Activated T-helper 2 cell treated with anti-CD3 and anti-CD28 coated beads, Interferon-gamma antibody, Interleukin-2, Interleukin-4, amounts not matched to agents 10 μg/mL and 5 μg/mL and 100 μg/mL, durations not matched to agents 14 hours and 24 hours and 36 hours (primary cell): ENCODE measurements at regions not wholly inside any gene's neighbourhood (a gene's known extent, or its start where the extent isn't known, plus 50 kb on each side); places are given as distances from the start of the nearest gene placed in this dataset.
"Not testable (repeated sequence)": the region's sequence is repeated elsewhere in the genome, so short reads cannot be mapped to it uniquely, and the experiment has no call there.

Experiments
- DNase-seq: peaks from one replicate; pipeline ENCODE4 v3.0.0; 2021; ENCODE audit warnings: low spot score
- H3K27ac Mint-ChIP-seq: one replicate; pipeline ENCODE4 v1.8.0; 2021; ENCODE audit warnings: mixed read lengths
- H3K27me3 Mint-ChIP-seq: one replicate; pipeline ENCODE4 v1.8.0; 2021; ENCODE audit warnings: low read depth, mixed read lengths
- H3K36me3 Mint-ChIP-seq: one replicate; pipeline ENCODE4 v1.8.0; 2021; ENCODE audit warnings: low read depth, mixed read lengths
- H3K4me1 Mint-ChIP-seq: one replicate; pipeline ENCODE4 v1.8.0; 2021; ENCODE audit warnings: low read depth, mixed read lengths
- H3K4me3 Mint-ChIP-seq: one replicate; pipeline ENCODE4 v1.8.0; 2021; ENCODE audit warnings: low read depth, mild to moderate bottlenecking, moderate library complexity, mixed read lengths
- H3K9me3 Mint-ChIP-seq: one replicate; pipeline ENCODE4 v1.8.0; 2021; ENCODE audit warnings: mixed read lengths
- intact Hi-C: fragments of 100-400 bp; cut with micrococcal nuclease; formaldehyde crosslinking; loops from one replicate; pipeline ENCODE4 v1.15.1; 2023

DNA sequence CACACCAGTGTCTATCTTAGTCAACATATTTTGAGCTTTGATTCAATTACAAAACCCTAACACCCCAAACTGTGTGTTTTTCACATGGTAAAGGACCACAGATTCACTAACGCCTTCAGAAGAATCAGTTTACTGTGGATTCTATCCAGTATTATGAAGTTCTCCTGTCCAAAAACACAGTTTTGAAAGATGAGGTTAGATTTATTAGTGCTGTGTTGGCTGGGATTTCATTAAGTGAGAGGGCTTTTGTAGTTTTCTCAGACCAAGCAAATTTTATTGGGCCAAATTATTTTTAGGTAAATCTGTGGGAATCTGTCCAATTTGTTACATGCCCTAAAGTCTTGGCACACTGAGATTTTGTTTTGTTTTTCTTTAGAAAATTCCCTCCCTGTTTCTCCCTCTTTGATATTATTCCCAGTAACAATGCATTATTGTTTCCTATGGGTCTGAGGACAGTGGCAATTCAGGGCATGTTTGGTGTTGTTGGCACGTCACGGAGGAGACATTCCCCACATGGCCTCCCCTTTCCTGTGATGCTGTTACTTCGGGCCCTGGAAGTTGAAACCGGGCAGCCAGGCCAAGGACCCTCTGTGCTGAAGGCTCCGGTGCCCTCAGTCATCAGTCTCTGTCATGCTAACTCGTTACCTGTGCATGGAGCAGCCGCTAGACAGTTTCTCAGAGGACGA lies 87.5 kb upstream of the ALKAL2 start:
- Mint-ChIP-seq H3K9me3 (peaks cover 22% of the 10 kb centered on the region), H3K4me1 (no peaks in the 10 kb centered on the region)
- DNase-seq = no peak

DNA sequence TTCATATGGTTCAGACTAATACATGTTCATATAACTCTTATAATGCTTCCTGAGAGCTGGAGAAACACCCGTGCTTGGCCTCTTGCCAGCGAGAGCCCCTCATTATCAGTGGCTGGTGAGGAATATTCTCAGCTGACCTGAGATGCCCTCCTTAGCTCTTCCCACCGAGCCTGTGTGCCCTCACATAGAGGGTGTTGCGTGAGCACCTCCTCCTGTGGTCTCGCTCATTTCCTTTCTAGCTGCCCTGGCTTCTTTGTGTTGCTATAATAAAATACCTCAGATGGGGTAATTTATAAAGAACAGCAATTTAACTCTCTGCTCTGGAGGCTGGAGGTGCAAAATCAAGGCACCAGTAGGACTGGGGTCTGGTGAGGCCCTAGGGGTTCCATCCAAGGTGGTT lies 80.5 kb upstream of the ALKAL2 start:
- no peak for DNase-seq
- Mint-ChIP-seq H3K4me1 (no peaks in the 10 kb centered on the region), H3K9me3 (peaks cover 8% of the 10 kb centered on the region), H3K36me3 (no peaks in the 10 kb centered on the region), H3K4me3 (no peak overlapping the region), H3K27ac (no peak overlapping the region), H3K27me3 (peaks cover 6% of the 10 kb centered on the region)
- intact Hi-C loops = no loop called here

More for the DNA sequence above, 87.5 kb upstream of the ALKAL2 start:
- intact Hi-C loops = no loop called here
- no peaks in the 10 kb centered on the region for H3K36me3 Mint-ChIP-seq
- H3K4me3 Mint-ChIP-seq = no peak overlapping the region
- H3K27ac Mint-ChIP-seq = no peak overlapping the region
- peaks cover 14% of the 10 kb centered on the region for H3K27me3 Mint-ChIP-seq

DNA sequence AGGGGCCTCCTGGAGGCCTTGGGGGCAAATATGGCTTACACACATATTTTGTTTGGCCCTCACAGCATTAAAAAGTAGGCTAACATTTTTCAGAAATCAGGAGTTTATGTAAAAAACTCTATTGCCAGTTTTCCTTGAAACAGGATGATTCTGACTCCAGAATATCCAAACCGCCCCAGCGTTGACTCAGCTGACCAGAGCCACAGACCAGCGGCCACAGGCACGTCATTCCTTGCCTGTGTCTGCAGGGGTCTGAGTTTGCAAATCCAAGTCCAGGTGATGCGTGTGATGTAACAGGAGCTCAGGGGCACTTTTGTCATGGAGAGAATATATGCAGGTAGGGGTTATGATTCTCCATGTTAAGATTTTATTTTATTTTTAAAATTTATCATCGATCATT lies 79.4 kb upstream of the ALKAL2 start:
- peaks cover 2% of the 10 kb centered on the region for H3K27me3 Mint-ChIP-seq
- H3K4me1 Mint-ChIP-seq = no peaks in the 10 kb centered on the region
- no peak overlapping the region for H3K4me3 Mint-ChIP-seq
- H3K9me3 Mint-ChIP-seq = peaks cover 8% of the 10 kb centered on the region
- H3K27ac Mint-ChIP-seq = no peak overlapping the region
- no peaks in the 10 kb centered on the region for H3K36me3 Mint-ChIP-seq
- intact Hi-C loops = no loop called here
- DNase-seq = no peak

DNA sequence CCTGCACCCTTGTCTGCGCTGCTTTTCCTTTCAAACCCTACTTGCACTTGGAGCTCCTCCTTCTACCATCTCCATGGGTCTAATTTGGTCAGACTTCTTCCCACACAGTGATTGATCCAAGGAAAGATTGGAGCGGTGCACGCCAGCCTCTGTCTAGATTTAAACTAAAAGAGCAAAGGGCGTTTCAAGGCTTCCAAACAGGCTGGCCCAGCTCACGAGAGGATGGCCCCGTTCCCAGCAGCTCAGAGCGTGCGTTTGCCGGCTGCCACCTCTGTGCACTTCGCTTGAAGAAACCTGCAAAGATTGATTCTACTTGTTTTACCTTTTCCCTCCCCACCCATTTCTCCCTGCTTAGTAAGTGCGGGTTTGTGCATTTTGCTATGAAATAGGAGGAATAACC lies 78.8 kb upstream of the ALKAL2 start:
- Mint-ChIP-seq H3K4me1 (no peaks in the 10 kb centered on the region), H3K9me3 (peaks cover 8% of the 10 kb centered on the region), H3K4me3 (no peak overlapping the region), H3K27me3 (peaks cover 2% of the 10 kb centered on the region), H3K36me3 (no peaks in the 10 kb centered on the region), H3K27ac (no peak overlapping the region)
- no peak for DNase-seq
- intact Hi-C loops = no loop called here

DNA sequence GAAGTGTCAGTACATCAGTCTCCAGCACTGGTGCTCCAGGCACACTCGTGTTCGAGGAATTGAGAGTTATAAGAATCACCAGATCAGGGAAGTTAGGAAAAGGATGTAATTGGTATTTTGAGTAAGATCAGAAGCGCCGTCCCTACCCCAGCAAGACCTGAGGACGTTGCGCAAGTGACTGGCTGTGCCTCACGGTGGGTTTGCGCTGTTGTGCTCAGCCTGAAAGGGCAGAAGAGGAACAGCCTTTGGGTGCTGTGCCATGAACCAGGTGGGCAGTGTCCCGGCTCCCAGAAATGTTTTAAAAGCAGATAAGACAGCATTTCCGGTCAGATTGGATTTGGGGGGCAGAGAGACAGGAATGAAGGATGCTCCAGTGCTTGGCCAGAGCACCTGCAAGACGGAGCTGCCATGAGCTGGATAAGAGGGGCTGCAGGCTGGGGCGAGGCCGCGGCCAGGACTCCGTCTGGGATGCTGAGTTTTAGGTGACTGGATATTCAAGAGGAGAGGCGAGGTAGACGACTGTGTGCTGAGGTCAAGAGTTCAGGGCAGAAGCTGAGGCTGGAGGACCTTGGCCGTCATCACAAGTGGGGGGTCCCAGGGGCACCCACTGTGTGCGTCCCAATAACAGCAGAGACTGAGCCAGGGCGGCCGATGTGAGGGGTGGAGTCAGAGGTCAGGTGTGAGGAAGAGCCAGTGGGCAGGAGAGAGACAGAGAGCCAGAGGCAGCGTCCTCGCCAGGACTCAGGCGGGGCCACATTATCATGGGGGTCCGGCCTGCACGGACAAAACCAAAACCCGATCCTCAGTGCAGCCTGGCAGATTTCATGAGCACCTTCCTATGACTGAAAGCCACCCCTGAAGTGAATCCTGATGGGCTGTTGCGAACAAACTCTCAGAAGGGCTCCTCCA lies 77.7 kb upstream of the ALKAL2 start:
- Mint-ChIP-seq H3K27me3 (peaks cover under 1% of the 10 kb centered on the region), H3K4me1 (no peaks in the 10 kb centered on the region), H3K4me3 (no peak overlapping the region), H3K27ac (no peak overlapping the region), H3K9me3 (peaks cover under 1% of the 10 kb centered on the region), H3K36me3 (no peaks in the 10 kb centered on the region)
- DNase-seq = no peak
- intact Hi-C loops = no loop called here

DNA sequence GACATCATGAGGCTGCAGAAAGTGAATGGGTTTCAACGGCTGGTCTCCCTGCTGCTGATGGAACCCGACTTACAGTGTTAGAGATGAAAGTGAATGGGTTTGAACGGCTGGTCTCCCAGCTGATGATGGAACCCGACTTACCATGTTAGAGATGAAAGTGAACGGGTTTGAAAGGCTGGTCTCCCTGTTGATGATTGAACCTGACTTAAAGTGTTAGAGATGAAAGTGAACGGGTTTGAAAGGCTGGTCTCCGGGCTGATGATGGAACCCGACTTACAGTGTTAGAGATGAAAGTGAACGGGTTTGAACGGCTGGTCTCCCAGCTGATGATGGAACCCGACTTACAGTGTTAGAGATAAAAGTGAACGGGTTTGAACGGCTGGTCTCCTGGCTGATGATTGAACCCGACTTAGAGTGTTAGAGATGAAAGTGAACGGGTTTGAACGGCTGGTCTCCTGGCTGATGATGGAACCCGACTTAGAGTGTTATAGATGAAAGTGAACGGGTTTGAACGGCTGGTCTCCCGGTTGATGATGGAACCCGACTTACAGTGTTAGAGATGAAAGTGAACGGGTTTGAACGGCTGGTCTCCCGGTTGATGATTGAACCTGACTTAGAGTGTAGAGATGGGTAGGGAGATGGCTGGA lies 76.1 kb upstream of the ALKAL2 start:
- Mint-ChIP-seq H3K27me3 (peaks cover 10% of the 10 kb centered on the region), H3K9me3 (peaks cover 3% of the 10 kb centered on the region), H3K4me1 (no peaks in the 10 kb centered on the region), H3K36me3 (no peaks in the 10 kb centered on the region), H3K4me3 (no peak overlapping the region), H3K27ac (no peak overlapping the region)
- intact Hi-C loops = no loop called here
- no peak for DNase-seq

DNA sequence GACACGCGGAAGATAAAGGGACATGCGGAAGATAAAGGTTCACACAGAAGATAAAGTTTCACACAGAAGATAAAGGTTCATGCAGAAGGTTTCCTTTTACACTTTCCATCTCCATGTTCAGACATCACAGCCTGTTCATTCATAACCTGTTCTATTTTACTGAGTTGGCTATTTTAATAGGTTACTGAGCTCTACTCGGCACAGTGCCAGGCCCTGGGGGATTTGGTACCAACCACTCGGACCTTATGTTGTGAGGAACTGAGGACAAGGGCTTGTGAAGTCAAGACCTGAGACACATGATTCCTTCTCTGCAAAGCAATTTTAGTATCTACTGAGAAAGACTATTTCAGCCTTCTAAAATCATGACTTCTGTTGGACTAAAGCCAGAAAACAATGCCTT lies 75.0 kb upstream of the ALKAL2 start:
- Mint-ChIP-seq H3K4me3 (no peak overlapping the region), H3K36me3 (no peaks in the 10 kb centered on the region), H3K4me1 (no peaks in the 10 kb centered on the region), H3K9me3 (peaks cover 3% of the 10 kb centered on the region), H3K27me3 (peaks cover 10% of the 10 kb centered on the region), H3K27ac (no peak overlapping the region)
- no peak for DNase-seq
- intact Hi-C loops = no loop called here

DNA sequence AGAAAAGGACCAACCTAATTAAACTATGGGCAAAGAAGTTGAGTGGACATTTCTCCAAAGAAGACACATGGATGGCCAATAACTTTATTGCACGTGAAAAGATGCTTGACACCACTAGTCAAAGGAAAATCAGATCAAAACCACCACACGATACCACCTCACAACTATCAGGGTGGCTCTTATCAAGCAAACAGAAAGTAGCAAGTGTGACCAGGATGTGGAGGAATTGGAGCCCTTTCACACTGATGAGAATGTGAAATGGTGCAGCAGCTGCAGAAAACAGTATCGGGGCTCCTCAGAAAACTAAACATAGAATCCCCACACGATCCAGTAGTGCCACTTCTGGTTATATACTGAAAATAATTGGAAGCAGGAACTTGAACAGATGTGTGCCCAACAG lies 72.2 kb upstream of the ALKAL2 start:
- Mint-ChIP-seq H3K4me3 (no peak overlapping the region), H3K27me3 (peaks cover 10% of the 10 kb centered on the region), H3K4me1 (no peaks in the 10 kb centered on the region), H3K9me3 (peaks cover 3% of the 10 kb centered on the region), H3K27ac (no peak overlapping the region), H3K36me3 (no peaks in the 10 kb centered on the region)
- intact Hi-C loops = no loop called here
- no peak for DNase-seq

DNA sequence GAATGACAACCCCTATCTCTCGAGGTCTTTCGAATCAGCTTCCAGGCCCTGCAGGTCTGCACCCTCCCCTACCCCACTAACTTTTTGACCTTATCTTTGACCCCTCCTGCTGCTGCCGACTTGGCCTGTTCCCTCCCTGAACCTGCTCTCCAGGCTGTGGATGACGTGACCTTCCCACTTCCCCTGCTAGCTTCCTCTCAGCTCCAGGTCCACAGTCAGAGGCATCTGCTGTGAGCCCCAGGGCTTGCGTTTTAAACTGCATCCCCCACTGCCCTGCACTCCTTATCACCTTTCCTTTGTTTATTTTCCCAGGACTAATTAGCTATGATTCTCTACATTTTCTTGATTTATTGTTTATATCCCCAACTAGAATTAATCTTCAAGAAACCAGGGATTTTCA lies 71.2 kb upstream of the ALKAL2 start:
- H3K27me3 Mint-ChIP-seq = peaks cover 10% of the 10 kb centered on the region
- DNase-seq = no peak
- H3K27ac Mint-ChIP-seq = no peak overlapping the region
- intact Hi-C loops = no loop called here
- no peak overlapping the region for H3K4me3 Mint-ChIP-seq
- H3K4me1 Mint-ChIP-seq = no peaks in the 10 kb centered on the region
- peaks cover 3% of the 10 kb centered on the region for H3K9me3 Mint-ChIP-seq
- no peaks in the 10 kb centered on the region for H3K36me3 Mint-ChIP-seq

DNA sequence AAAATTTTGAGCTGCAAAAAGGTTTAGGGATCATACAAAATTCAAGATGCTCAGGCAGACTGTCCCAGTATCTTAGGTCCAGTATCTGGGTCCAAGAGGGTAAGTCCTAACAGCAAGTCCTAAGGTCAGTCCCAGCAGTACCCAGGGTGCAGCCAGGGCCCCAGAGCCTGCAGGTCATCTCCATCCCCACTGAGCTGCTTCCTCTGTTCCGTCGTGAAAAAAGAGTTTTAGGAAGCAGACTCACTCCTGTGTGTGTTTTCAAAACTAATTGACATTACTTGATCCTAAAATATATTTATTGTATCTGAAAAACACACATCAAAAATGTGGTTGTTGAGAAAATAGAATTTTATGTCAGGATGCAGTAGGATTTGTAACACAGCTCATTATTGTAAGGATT lies 69.9 kb upstream of the ALKAL2 start:
- intact Hi-C loops = no loop called here
- H3K36me3 Mint-ChIP-seq = no peaks in the 10 kb centered on the region
- no peak overlapping the region for H3K27ac Mint-ChIP-seq
- no peaks in the 10 kb centered on the region for H3K4me1 Mint-ChIP-seq
- H3K27me3 Mint-ChIP-seq = peaks cover 10% of the 10 kb centered on the region
- H3K9me3 Mint-ChIP-seq = peaks cover 3% of the 10 kb centered on the region
- no peak for DNase-seq
- no peak overlapping the region for H3K4me3 Mint-ChIP-seq

DNA sequence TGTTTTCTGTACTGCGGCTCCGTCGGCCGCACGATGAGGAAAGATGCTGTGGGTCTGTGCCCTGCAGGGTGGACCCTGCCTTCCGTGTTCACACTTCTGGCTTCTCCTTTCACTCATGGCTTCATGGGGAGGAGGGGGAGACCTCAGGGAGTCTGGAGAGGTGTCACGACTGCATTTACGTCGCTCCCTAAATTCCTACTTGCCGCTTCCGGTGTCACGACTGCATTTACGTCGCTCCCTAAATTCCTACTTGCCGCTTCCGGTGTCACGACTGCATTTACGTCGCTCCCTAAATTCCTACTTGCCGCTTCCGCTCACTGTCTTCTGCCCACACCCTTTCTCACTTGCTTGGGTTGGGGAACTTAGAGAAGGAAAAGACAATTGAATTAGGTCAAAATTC lies 68.4 kb upstream of the ALKAL2 start:
- H3K36me3 Mint-ChIP-seq, H3K9me3 Mint-ChIP-seq, H3K27ac Mint-ChIP-seq, H3K4me1 Mint-ChIP-seq, DNase-seq, intact Hi-C loops, H3K4me3 Mint-ChIP-seq: not testable (repeated sequence)
- peaks cover 12% of the 10 kb centered on the region for H3K27me3 Mint-ChIP-seq

DNA sequence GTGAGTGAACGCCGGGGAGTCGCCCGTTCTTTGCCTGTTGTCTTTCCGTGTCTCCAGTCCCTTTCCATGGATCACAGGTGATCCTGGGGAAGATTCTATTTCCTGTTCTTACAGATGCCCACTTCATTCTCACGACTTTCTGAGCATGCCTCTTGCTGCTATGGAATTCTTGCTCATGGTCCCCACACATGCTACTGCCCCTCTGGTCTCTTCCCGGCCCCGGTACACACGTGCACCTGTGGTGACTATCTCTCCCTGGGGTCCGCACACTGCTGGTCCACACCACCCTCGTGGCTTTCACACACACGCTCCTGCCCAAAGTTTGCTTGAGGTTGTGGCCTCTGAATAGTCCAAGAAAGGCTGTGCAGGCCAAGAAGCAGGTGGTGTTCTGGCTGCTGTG lies 67.9 kb upstream of the ALKAL2 start:
- Mint-ChIP-seq H3K9me3 (peaks cover 3% of the 10 kb centered on the region), H3K36me3 (no peaks in the 10 kb centered on the region), H3K4me3 (no peak overlapping the region), H3K4me1 (no peaks in the 10 kb centered on the region), H3K27me3 (peaks cover 13% of the 10 kb centered on the region), H3K27ac (no peak overlapping the region)
- intact Hi-C loops = no loop called here
- DNase-seq = no peak

DNA sequence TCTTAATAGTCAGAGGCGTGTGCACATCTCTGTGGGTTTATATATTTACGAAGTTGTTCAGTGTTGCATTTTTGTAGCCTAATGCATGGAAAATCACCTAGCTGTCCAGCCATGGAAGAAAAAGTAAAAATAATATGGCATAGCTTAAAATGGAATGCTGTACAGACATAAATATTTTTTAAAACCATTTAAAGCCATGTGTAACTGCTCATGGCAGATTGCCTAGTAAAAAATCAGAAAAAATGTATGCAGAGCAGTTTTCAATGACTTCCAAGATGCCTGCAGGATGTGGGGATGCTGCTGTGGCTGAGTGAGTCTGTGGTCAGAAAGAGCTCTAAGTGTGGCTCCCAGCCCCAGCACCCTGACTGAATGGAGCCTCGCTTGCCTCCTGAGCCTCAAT lies 64.8 kb upstream of the ALKAL2 start:
- DNase-seq = no peak
- intact Hi-C loops = no loop called here
- no peak overlapping the region for H3K27ac Mint-ChIP-seq
- no peaks in the 10 kb centered on the region for H3K4me1 Mint-ChIP-seq
- H3K27me3 Mint-ChIP-seq = peaks cover 9% of the 10 kb centered on the region
- H3K36me3 Mint-ChIP-seq = no peaks in the 10 kb centered on the region
- H3K4me3 Mint-ChIP-seq = no peak overlapping the region
- H3K9me3 Mint-ChIP-seq = no peaks in the 10 kb centered on the region
